Ishikawa (cell line): ENCODE measurements at regions not wholly inside any gene's neighbourhood (a gene's known extent, or its start where the extent isn't known, plus 50 kb on each side); places are given as distances from the start of the nearest gene placed in this dataset.

Experiments
- CEBPB ChIP-seq: IDR thresholded peaks from 2 replicates; pipeline ENCODE4 v1.6.1; 2012
- CREB1 ChIP-seq: IDR thresholded peaks from 2 replicates; pipeline ENCODE4 v1.6.1; 2012; ENCODE audit warnings: low read depth
- EGR1 ChIP-seq: IDR thresholded peaks from 2 replicates; pipeline ENCODE4 v1.6.1; 2012
- EP300 ChIP-seq: IDR thresholded peaks from 2 replicates; pipeline ENCODE4 v1.6.1; 2012; ENCODE audit warnings: borderline replicate concordance
- FOXM1 ChIP-seq: IDR thresholded peaks from 2 replicates; pipeline ENCODE4 v1.6.1; 2012; ENCODE audit warnings: low read depth, borderline replicate concordance
- MAX ChIP-seq: IDR thresholded peaks from 2 replicates; pipeline ENCODE4 v1.6.1; 2012
- NFIC ChIP-seq: IDR thresholded peaks from 2 replicates; pipeline ENCODE4 v1.6.1; 2012
- RAD21 ChIP-seq: IDR thresholded peaks from 2 replicates; pipeline ENCODE4 v1.6.1; 2012; ENCODE audit warnings: low read depth
- REST ChIP-seq: IDR thresholded peaks from 2 replicates; pipeline ENCODE4 v1.6.1; 2012; ENCODE audit warnings: low read depth, mild to moderate bottlenecking
- TAF1 ChIP-seq: IDR thresholded peaks from 2 replicates; pipeline ENCODE4 v1.6.1; 2012; ENCODE audit warnings: low read depth, mild to moderate bottlenecking
- TCF12 ChIP-seq: IDR thresholded peaks from 2 replicates; pipeline ENCODE4 v1.6.1; 2012; ENCODE audit warnings: low read depth
- TEAD4 ChIP-seq: IDR thresholded peaks from 2 replicates; pipeline ENCODE4 v1.6.1; 2012
- USF1 ChIP-seq: IDR thresholded peaks from 2 replicates; pipeline ENCODE4 v1.6.1; 2012
- YY1 ChIP-seq: IDR thresholded peaks from 2 replicates; pipeline ENCODE4 v1.6.1; 2012; ENCODE audit warnings: low read depth
- ZBTB7A ChIP-seq: IDR thresholded peaks from 2 replicates; pipeline ENCODE4 v1.6.1; 2012; ENCODE audit warnings: low read depth

GRCh38 chr5:82828211-82828610, 249.0 kb downstream of the TMEM167A start:
- TF ChIP-seq FOXM1 (no peak), CEBPB (no peak)

GRCh38 chr5:82827651-82828050, 249.5 kb downstream of the TMEM167A start:
- TF ChIP-seq FOXM1: no peak

GRCh38 chr5:82822634-82822927, 254.6 kb downstream of the TMEM167A start:
- TF ChIP-seq EP300 (no peak), RAD21 (no peak), ZBTB7A (no peak), TAF1 (no peak), TCF12 (no peak), CREB1 (no peak), FOXM1 (no peak), REST (no peak), EGR1 (no peak), CEBPB (no peak), TEAD4 (no peak), MAX (no peak), USF1 (no peak), NFIC (no peak), YY1 (no peak)

- no peak for TF ChIP-seq MAX
- TF ChIP-seq FOXM1: no peak
- no peak for TF ChIP-seq CEBPB
- TF ChIP-seq CREB1: no peak
- TF ChIP-seq TCF12: no peak
- no peak for TF ChIP-seq USF1
- TF ChIP-seq REST: no peak
- TF ChIP-seq RAD21: no peak
- TF ChIP-seq EP300: no peak
- TF ChIP-seq EGR1: no peak
- TF ChIP-seq YY1: no peak
- TF ChIP-seq ZBTB7A: no peak
- no peak for TF ChIP-seq TAF1
- TF ChIP-seq TEAD4: no peak
- no peak for TF ChIP-seq NFIC
Observed at GRCh38 chr5:82821846-82822633, 255.2 kb downstream of the TMEM167A start.

- TF ChIP-seq FOXM1: no peak
- TF ChIP-seq CREB1: no peak
- no peak for TF ChIP-seq CEBPB
- TF ChIP-seq TCF12: no peak
Observed at GRCh38 chr5:82820961-82821845, 256.0 kb downstream of the TMEM167A start.

- TF ChIP-seq REST (no peak), TCF12 (no peak), TAF1 (no peak), NFIC (no peak), EGR1 (no peak), CREB1 (no peak), MAX (no peak), EP300 (no peak), FOXM1 (no peak), YY1 (no peak), CEBPB (no peak), USF1 (no peak), TEAD4 (no peak), RAD21 (no peak), ZBTB7A (no peak)
Observed at GRCh38 chr5:82820188-82820587, 257.0 kb downstream of the TMEM167A start.
